ENCODE measurements at regions not wholly inside any gene's neighbourhood (a gene's known extent, or its start where the extent isn't known, plus 50 kb on each side); places are given as distances from the start of the nearest gene placed in this dataset.

DNA sequence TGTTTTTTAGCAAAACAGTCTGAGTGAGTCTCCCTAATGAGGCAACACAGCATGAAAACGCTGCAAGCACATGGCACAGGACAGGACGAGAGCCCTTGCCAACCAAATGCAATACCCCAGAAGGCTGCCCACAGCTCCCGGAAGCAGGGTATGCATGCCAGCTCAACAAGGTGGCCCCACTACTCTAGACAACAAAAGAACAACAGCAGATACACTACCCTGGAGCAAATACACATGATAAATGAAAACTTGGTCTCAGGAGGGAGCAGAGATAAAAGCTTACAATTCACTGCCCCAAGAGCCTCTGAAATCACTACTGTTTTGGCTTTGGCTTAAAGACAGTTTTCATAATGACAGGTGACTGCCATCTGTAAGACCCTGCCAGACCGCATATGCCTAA is 785.4 kb upstream of the API5 start:
- no peak for DNase-seq

DNA sequence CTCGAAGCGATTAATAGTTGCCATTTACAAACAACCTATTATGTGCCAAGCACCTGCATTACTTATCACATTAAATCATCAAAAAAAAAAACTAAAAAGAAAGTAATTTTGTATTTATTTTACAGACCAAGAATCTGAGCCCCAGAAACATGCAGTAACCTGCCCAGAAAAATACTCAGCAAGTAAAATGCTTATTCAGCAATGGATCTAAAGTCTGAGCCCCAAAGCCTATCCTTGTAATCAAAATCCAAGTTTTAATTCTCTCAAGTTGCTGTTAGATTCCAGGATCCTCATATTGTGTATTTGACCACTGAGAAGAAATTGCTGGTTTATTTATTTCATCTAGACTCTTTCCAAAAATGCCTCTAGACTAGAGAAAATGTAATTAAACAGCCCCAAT is 783.3 kb upstream of the API5 start:
- no peak for DNase-seq

DNA sequence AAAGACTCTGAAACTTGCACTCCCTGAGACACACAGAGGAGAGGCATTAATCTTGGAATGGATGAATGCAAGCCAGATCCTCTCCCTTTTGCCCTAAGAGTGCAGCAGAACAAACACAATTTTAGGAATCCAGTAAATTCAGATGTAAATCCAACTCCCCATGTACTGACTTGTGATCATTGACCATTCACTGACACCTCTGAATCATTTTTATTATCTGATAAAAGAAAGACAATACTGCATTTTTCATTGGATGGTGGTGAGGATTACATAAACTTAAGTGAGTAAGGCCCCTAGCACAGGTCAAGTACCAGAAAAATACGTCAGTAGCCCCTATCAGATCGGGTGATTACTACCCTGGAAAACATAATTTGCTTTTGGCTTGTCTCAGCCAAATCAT is 782.9 kb upstream of the API5 start:
- DNase-seq, result no peak

DNA sequence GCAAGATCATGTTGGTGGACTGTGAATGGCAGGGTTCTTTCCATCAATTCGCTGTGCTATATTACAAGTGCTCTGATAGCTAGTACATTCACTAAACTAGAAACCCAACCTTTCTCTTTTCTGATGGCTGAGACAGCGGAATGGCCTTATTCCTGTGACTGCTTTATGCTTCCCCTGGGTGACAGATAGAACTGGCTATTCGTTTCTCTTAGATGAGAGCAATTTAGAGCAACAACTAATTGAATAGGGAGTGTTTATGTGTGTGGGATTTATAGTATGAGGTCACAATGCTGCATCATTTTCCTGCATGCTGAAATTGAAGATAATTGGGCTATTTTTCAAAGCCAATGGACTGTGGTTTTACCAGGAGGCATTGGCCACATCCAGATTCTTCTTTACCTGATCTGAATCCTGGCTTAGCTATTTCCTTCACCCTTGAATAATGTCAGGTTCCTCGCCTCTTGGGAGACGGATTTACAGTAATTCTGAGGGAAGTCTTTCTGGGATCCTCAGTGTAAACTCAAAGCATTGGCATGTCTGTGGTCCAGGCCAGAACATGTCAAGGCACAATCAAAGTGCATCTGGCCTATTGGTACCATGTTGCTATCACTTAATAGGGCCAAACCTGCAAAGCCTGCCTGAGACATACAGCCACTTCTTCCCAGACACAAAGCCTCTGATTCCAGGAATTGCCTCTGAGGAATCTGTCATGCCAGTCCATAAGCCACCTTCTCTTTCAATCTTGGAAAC is 775.0 kb upstream of the API5 start:
- DNase-seq, result no peak

DNA sequence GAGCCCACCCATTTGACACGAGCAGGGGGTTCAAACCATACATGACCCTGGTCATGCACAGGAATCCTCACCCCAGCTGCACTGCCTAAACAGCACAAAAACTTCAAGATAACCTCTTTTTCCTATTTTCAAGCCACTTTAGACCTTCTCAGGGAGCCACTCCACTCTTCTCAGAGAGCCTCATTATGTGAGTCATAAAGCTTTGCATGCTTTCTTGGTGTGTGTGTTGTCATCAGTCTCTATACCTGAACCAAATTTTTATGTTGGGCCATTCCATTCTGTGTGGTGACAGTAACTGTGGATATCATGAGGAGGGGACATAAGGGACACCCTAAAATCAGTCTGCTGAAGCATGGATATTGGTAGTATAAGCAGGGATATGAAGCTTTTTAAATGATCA is 769.5 kb upstream of the API5 start:
- DNase-seq, result no peak

DNA sequence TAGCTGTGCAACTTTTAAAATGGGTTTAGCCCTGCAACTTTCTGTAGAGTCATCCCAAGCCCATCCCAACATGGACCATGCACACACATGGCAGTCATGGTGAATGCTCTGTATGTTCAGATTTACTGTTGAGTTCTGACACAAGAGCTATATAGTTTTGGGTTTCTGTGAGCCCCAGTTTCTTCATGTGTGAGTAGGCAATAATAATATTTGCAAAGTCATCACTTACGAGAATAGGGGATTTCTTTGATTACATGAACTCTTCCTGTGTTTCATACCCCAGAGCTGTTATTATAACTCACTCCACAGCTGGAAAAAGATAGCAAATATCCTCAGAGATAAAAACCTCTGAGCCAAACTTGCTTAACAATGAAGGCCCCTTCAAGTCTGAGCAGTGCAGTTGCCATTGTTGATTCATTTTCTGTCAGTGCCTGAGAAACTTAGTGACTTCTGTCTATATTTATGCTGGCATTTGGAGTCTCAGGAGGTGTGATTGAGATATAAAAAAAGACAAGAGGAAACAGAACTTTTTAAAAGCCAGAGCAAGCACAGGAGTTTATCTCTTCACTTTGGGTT is 767.9 kb upstream of the API5 start:
- DNase-seq, result no peak

DNA sequence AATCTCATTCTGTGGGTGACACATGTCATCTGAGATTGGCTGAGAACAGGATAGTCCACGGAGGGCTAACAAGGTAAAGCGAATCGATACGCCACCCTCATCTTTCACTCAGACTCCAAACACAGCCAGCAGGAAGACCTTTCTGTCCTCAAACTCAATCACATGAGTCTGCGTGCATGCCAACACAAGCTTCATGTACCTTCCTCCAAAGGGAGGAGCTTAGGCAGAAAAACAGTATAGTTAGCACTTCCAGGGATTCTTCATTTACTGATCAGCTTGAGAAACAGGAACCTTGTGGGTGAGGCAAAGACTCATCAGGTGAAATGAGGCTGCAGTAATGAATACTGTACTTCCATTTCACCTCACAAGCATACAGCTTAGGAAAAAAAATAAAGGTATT is 767.1 kb upstream of the API5 start:
- no peak for DNase-seq

DNA sequence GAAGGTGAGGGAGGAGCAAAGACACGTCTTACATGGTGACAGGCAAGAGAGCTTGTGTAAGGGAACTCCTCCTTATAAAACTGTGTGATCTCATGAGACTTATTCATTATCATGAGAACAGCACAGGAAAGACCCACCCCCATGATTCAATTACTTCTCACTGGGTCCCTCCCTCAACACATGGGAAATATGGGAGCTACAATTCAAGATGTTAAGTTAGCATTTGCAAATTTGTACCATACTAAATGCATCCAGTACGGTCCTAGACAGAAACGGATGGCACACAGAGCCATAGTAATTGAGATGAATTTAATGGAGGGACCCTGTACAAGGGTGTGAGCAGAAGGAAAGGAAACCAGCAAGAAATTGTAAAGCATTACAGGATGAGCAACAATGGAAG is 765.8 kb upstream of the API5 start:
- DNase-seq, result no peak

DNA sequence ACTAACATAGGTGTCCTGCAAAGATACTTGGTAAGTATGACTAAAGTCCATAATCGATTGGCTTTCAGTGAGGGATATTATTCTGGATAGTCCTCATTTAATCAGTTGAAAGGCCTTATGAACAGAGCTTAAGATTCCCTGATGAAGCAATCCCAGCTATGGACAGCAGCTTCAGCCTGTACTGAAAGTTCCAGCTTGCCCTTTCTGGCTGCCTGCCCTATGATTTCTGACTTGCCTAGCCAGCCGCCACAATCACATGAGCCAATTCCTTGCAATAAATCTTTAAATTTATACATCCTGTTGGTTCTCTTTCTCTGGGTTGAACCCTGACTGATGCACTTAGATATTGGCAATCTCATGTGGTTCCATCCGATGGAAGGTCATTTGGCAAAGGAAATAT is 759.0 kb upstream of the API5 start:
- DNase-seq, result no peak

DNA sequence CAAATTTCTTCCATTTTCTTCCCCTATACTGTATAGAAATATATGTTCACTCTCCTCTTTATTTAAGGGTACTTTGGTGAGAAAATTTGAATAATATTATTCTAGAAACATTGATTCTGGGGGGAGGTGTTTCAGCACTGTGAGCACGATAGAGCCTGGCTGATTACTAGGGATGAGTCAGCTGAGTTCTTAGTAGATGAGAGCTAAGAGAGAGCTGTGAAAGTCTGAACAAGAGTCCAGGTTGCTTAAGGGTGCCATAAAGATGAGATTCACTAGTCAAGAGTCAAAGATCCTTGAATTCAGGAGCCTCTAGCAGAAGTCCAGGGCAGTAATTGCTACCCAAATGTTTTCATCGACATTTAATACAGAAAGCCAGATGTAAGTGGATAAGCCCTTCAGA is 756.6 kb upstream of the API5 start:
- no peak for DNase-seq

DNA sequence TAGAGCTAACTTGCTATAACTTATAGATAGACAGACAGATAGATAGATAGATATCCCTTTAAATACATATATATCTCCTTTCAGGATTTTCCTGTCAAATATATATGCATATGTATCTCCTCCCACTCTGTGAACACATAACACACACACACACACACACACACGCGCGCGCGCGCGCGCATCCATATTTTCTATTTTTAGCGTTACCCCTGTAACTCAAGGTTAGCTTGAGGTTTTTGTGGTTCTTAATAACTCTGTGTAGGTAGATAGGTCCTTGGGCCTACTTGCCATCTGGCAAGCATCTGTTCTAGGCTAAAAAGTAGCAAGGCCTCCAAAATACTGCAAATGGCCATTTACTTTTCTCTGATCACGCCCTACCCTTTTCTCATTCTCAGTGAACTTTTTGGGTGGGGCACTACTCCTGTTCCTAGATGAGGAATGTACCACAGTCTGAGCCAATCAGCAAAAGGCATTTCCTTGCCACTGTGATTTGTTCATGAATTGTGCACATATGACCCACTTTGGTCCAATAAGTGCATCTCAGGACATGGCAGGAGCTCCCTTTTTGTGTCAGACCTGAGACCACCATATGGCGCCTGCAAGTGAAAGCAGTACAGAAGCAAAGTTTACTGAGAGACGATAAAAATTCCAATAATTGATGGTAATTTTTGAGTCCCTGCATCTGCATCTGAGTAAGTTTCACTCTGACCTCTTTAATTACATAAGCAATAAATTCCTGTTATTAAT is 740.5 kb upstream of the API5 start:
- no peak for DNase-seq

DNA sequence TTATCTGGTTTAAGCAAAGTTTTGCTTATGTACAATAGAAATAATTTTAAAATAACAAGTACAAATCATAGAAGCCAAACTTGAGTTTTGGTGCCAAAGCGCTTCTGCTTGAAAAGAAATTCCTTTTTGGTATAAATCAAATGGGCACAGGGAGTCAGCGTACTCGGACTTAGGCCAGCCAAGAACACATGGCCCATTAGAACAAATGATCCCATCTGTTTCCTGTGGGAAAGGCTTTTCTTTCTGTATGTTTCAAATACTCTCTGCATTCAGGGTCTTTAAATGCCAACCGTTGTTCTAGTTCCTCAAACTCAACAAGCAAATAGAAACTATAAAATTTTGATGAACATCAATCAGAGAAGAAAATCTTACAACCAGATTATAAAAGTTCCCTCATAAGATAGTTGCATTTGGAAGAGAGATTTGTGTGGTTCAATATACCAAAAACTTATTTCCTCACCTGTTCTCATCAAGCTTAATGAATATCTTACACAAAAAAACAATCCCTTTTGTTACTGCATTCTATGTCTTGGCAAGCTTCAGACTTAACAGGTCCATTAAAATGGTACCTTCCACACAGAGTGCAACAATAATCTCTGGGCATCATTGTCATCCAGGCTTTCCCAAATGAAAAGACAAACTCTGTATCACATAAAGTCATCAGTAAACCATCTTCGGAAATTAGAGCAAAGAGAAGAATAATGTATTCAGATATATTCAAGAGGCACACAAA is 739.8 kb upstream of the API5 start:
- no peak for DNase-seq

DNA sequence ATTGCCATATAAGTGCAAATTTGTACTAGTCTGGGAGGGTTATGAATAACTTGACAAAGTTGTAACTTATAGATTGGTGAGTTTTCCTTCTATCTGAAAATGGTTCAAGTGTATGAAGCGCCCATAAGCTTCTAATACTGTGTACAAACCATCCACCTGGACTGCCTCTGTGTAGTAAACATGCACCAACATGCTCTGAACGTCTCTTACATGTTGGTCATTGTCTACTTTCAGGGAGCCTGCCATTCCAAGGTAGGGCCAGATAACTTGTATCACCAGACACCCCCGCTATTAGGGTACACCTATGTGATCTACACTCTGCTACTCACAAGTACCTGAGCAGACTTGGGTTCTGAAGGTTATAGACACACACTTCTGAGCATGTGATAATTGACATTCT is 735.5 kb upstream of the API5 start:
- DNase-seq, result no peak

DNA sequence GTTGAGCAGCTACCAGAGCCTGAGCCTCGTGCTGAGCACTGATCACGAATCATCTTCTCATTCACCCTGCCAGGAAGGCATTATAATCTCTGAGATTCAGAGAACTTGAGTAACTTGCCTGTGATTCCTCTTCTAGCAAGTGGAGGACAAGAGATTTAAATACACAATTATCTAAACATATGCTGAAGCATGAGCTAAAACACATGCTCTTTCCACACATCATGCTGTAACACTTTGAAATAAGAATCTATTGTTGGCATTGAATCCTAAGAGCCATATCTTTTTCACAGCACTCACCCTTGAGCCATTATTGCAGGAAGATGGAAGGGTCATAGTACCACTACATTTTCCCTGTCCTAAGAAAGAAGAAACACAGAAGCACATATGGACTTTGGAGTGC is 722.5 kb upstream of the API5 start:
- no peak for DNase-seq

DNA sequence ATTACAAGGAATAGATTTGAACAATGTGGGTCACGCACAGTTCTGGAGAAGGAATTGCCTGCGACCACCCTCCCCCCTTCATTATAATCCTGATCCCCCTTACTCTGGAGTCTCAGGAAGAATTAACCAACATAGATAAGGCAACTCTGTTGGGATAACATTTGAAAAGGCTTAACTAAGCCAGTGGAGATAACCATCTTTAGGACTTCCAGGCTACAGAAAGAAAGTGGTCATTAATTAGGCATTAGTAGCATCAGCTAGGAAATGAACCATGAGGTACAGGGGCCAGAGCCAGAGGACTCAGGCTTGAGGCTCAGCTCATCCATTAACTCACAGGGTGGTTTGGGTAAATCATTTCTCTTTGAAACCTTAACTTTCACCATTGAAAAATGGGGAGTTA is 720.0 kb upstream of the API5 start:
- DNase-seq, result no peak

DNA sequence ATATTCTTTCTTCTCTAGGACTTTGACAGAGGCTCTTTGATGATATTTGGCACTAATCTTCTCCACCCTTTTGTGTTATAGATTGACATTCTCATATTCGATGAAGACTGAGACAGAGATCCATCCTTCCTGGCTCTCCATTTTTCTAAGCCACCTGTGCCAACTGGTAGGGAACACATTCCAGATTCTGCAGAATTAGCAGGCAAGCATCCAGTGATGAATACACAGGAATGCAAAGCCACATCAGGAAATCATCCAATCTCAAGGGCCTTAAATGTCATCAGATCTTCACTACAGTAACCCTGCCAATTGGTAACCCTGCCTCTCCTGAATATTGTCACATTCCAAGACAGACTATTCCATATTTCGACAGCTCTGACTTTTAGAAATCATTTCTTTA is 718.4 kb upstream of the API5 start:
- no peak for DNase-seq

DNA sequence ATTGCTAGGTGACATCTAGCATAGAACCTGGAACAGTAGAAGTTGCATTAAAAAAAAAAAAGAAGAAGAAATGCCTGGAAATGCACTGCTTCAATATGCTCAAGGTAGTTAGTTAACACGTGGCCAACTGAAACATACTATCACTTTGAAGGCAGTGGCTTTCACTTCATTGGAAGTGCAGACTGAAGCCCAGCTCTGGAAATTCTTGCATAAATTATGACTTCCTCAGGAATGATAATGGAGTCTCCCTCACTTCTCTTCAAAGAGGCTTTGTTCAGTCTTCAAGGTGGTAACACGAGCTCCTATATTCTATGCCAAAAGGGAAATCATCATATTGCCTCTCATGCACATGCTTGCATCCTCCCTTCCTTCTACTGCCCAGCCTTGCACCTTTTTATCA is 715.9 kb upstream of the API5 start:
- no peak for DNase-seq

DNA sequence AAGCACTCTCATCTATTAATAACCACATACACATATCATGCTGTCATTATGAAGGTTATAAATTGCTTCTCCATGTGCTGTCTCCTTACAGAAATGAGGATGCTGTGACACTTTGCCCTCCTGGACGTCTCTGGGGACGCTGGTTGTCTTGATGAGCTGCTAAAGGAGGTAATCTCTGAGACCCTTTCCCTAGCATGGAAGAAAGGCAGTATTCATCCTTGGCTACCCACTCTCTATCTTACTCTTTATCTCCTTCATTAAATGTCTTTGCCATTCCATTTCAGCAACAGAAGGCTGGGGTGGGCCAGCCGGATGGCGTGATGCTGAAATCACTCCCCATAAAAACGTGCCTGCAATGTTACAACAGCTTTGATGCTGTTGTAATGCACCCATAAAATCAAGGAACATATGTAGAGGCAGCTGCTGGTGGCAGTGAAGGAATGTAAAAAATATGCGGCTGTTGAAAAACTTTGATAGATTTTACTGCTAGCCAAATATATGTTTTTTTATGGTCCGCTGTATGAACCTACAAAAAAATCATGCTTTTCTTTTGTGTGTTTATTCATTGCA is 715.1 kb upstream of the API5 start:
- no peak for DNase-seq

DNA sequence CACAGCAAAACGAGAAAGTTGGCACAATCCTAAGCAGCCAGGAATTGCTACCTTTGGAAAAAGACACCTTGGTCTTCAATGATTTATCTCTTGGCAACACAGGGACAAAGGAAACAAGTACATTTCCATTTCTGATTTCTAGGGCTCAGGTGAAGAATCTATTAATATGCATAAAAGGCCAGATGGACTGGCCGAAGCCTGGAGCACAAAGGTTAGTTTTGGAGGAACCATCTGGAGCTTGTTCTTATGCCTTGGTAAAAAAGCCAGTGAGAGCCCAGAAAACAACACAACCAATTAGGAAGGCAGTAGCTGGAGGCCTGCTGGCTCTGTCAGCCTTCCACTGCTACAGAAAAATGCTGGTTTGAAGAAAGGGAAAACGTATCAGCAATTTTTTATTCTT is 713.5 kb upstream of the API5 start:
- DNase-seq, result no peak

DNA sequence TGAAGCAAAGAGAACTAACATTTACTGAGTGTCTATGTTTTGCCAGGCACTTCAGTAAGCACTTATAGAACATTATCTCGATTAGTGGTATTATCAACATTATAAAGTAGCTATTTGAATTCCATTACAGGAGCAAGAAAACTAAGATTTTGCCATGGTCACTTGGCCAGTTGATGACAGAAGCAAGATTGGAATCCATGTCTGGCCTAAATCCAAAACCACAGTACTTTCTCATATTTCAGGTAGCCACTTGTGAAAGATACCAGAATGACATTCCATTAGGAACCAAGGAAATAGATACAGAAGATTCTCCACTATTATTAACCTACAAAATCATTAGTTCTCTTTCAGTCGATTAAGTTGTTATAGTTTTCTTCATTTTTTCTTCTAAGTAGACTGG is 691.0 kb upstream of the API5 start:
- no peak for DNase-seq

DNA sequence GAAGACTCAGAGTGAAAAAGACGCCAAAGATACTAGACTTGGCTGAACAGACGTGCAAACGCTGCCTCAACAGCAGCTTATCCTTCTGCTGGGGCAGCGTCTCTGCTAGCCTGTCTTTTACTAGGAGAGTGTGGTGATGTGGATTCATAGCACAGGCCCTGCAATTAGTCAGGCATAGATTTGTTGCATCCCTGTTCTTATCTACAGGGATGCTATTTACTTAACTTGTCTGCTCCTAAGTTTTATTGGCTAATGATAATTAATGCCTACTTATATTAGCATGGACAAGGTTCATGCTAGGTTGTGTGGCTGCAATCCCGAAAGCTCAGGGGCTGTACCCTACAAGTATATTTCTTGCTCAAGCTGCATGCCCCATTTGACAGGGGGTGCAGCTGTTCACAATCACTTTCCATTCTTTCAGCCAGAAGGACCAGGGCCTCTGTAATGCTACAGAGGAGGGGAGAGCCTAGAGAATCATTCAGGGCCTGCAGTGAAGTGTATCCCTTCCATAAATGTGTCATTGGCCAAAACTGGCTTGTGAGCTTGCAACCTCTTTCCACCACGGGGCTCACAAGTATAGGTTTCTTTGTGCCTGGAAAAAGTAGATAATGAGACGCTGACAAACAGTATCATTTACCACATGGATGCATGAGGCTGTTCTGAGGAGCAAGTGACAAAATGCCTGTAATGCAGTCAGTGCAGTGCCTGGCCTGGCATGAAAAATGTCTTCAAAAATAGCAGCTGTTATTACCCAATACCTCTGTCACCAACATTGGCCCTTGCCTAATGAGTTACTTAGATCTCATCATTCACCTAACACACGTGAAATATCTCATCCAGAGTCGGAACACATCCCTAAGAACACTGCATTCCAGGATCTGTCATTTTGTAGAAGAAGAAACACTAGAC is 685.8 kb upstream of the API5 start:
- no peak for DNase-seq

DNA sequence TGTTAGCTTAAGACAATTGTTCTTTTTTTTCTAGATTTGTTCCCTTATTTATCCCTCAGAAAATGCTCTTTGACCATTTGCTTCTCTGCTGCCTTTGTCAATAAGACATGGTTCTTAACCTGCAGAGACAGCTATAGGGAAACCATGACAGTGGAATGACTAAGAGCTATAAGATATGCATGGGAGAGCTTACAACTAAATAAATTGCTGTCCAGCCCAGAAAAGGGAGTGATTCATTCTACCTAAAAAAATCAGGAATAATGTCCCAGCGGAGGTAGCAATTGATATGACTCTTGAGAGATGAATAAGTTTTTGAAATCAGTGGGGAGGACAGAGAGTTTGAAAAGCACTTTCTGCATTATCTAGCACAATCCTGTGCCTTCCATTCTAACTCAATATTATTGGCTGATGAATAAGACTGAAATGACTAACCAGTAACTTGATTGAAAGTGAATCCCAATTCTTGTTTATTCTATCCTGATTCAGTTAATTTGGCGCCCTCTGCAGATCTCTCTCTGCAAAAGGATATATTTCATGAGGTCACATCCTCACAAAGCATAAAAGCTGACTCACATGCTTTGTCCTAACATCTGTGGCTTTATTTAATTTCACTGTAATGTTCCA is 680.5 kb upstream of the API5 start:
- peak in 1 of 2 experiments; percentile 11 for DNase-seq

Data from NCI-H2081 (cell line).